ENCODE measurements at regions not wholly inside any gene's neighbourhood (a gene's known extent, or its start where the extent isn't known, plus 50 kb on each side); places are given as distances from the start of the nearest gene placed in this dataset.

DNA sequence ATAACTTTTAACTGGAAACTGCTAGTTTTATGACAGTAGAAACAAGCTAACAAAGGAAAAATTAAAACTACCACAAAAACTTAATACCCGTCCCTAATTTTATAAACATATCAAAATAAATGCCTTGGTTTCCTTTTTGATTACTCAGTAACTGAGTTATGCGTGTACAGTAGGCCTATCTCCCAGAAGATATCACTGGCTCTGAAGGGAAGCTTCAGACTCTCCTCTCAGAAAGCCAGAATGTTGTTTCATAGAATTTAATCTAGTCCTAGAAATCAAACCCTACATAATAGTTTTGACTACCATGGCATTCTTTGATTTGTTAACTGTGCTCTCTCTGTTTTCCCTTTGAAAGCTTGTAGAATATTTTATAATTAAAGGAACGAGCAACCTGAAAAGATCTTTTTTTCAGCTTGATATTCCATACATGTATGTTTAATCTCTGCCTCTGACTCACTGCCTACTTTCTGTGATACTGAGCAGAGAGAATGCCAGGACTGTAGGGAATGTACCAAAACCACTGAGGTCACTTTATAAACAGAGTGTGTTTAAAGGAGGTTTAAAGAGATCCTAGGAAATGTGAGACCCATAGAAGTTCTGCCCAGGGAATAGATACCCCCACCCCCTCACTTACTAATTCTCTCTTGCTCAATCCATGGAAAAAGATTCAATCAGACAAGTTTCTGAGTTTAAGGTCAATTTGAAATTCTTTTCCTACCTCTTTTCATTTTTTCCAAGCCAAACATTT, 311.5 kb downstream of the HDGFL1 start:
- no peak for DNase-seq
- Histone ChIP-seq H3K27me3 (no peaks in the 10 kb centered on the region), H3K4me3 (no peak overlapping the region), H3K36me3 (no peaks in the 10 kb centered on the region), H3K9ac (ENCODE audit: low read depth in 2 of 2, low read length in 2 of 2) (no peak overlapping the region), H3K4me1 (no peaks in the 10 kb centered on the region), H3K9me3 (no peaks in the 10 kb centered on the region), H3K27ac (no peak overlapping the region)
- no peak for TF ChIP-seq CTCF (IDR thresholded peaks at IDR 0.05)
- intact Hi-C loops (cut with DNase I), result no loop called here

DNA sequence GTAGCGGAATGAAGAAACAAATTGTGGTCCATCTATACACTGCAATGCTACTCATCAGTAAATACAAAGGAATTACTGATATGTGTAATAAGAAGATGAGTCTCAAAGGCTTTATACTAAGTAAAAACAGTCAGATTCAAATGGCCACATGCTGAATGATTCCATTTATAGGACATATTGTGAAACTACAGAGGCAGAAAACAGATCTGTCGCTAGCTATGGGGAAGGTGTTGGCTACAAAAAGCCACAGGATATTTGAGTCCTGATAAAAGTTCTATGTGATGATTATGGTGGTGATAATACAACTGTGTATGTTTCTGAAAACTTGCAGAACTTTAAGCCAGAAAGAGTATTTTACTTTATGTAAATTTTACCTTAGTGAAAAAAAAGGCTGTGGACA, 313.2 kb downstream of the HDGFL1 start:
- Histone ChIP-seq H3K4me3 (no peak overlapping the region), H3K27ac (no peak overlapping the region), H3K9me3 (no peaks in the 10 kb centered on the region), H3K9ac (ENCODE audit: low read depth in 2 of 2, low read length in 2 of 2) (no peak overlapping the region), H3K27me3 (no peaks in the 10 kb centered on the region), H3K4me1 (no peaks in the 10 kb centered on the region), H3K36me3 (no peaks in the 10 kb centered on the region)
- DNase-seq, result no peak
- intact Hi-C loops (cut with DNase I), result no loop called here
- no peak for TF ChIP-seq CTCF (IDR thresholded peaks at IDR 0.05)

GRCh38 chr6:22883061-22883717, 313.8 kb downstream of the HDGFL1 start:
- Histone ChIP-seq H3K9me3 (no peaks in the 10 kb centered on the region), H3K4me3 (no peak overlapping the region), H3K9ac (ENCODE audit: low read depth in 2 of 2, low read length in 2 of 2) (no peak overlapping the region), H3K4me1 (no peaks in the 10 kb centered on the region), H3K27me3 (no peaks in the 10 kb centered on the region), H3K36me3 (no peaks in the 10 kb centered on the region), H3K27ac (no peak overlapping the region)
- no peak for DNase-seq
- intact Hi-C loops (cut with DNase I), result no loop called here
- no peak for TF ChIP-seq CTCF (IDR thresholded peaks at IDR 0.05)

GRCh38 chr6:22884456-22884855, 315.1 kb downstream of the HDGFL1 start:
- Histone ChIP-seq H3K4me3 (no peak overlapping the region), H3K27ac (no peak overlapping the region), H3K36me3 (no peaks in the 10 kb centered on the region), H3K9ac (ENCODE audit: low read depth in 2 of 2, low read length in 2 of 2) (no peak overlapping the region), H3K9me3 (no peaks in the 10 kb centered on the region), H3K4me1 (no peaks in the 10 kb centered on the region), H3K27me3 (no peaks in the 10 kb centered on the region)
- TF ChIP-seq CTCF (IDR thresholded peaks at IDR 0.05), result no peak
- no peak for DNase-seq
- intact Hi-C loops (cut with DNase I), result no loop called here

GRCh38 chr6:22886650-22887581, 317.6 kb downstream of the HDGFL1 start:
- no peaks in the 10 kb centered on the region for H3K4me1 ChIP-seq
- no peak overlapping the region for H3K4me3 ChIP-seq
- H3K36me3 ChIP-seq, result no peaks in the 10 kb centered on the region
- intact Hi-C loops (cut with DNase I), result no loop called here
- DNase-seq, result no peak
- H3K27me3 ChIP-seq, result no peaks in the 10 kb centered on the region
- no peak overlapping the region for H3K9ac ChIP-seq (ENCODE audit: low read depth in 2 of 2, low read length in 2 of 2)
- TF ChIP-seq CTCF (IDR thresholded peaks at IDR 0.05), result no peak
- no peak overlapping the region for H3K27ac ChIP-seq
- H3K9me3 ChIP-seq, result no peaks in the 10 kb centered on the region
